ENCODE measurements at regions not wholly inside any gene's neighbourhood (a gene's known extent, or its start where the extent isn't known, plus 50 kb on each side); places are given as distances from the start of the nearest gene placed in this dataset.

- H3K27ac ChIP-seq (replicated peaks), result no peak overlapping the region
- TF ChIP-seq REST (IDR thresholded peaks at IDR 0.05; ENCODE audit: insufficient replicate concordance, low read depth), result no peak
- no peak for TF ChIP-seq GABPA (IDR thresholded peaks at IDR 0.05; ENCODE audit: low read depth)
- TF ChIP-seq SPI1 (IDR thresholded peaks at IDR 0.05; ENCODE audit: borderline replicate concordance, low read depth), result no peak
- no peak for TF ChIP-seq CTCF (IDR thresholded peaks at IDR 0.05; ENCODE audit: insufficient read depth, low read length)
- no peak for TF ChIP-seq POLR2AphosphoS5 (IDR thresholded peaks at IDR 0.05; ENCODE audit: low read depth)
- no peak overlapping the region for H3K4me3 ChIP-seq (replicated peaks; ENCODE audit: insufficient read depth, low read length)
- H3K27me3 ChIP-seq (ENCODE audit: insufficient read depth, poor library complexity, severe bottlenecking), result no peaks in the 10 kb centered on the region
- DNase-seq (ENCODE audit: low read depth in 1 of 2, low spot score in 1 of 2), result no peak
Observed at GRCh38 chr3:168407381-168407780, 311.7 kb upstream of the GOLIM4 start.

- TF ChIP-seq GABPA (IDR thresholded peaks at IDR 0.05; ENCODE audit: low read depth) (no peak), POLR2AphosphoS5 (IDR thresholded peaks at IDR 0.05; ENCODE audit: low read depth) (no peak), CTCF (IDR thresholded peaks at IDR 0.05; ENCODE audit: insufficient read depth, low read length) (no peak), SPI1 (IDR thresholded peaks at IDR 0.05; ENCODE audit: borderline replicate concordance, low read depth) (no peak), REST (IDR thresholded peaks at IDR 0.05; ENCODE audit: insufficient replicate concordance, low read depth) (no peak)
- no peak overlapping the region for H3K27ac ChIP-seq (replicated peaks)
- no peak for DNase-seq (ENCODE audit: low read depth in 1 of 2, low spot score in 1 of 2)
- no peak overlapping the region for H3K4me3 ChIP-seq (replicated peaks; ENCODE audit: insufficient read depth, low read length)
- no peaks in the 10 kb centered on the region for H3K27me3 ChIP-seq (ENCODE audit: insufficient read depth, poor library complexity, severe bottlenecking)
Observed at GRCh38 chr3:168405288-168405687, 309.6 kb upstream of the GOLIM4 start.

- Histone ChIP-seq H3K27ac (replicated peaks) (no peak overlapping the region), H3K27me3 (ENCODE audit: insufficient read depth, poor library complexity, severe bottlenecking) (no peaks in the 10 kb centered on the region), H3K4me3 (replicated peaks; ENCODE audit: insufficient read depth, low read length) (no peak overlapping the region)
- no peak for DNase-seq (ENCODE audit: low read depth in 1 of 2, low spot score in 1 of 2)
- TF ChIP-seq REST (IDR thresholded peaks at IDR 0.05; ENCODE audit: insufficient replicate concordance, low read depth), result no peak
- no peak for TF ChIP-seq CTCF (IDR thresholded peaks at IDR 0.05; ENCODE audit: insufficient read depth, low read length)
- no peak for TF ChIP-seq GABPA (IDR thresholded peaks at IDR 0.05; ENCODE audit: low read depth)
- no peak for TF ChIP-seq SPI1 (IDR thresholded peaks at IDR 0.05; ENCODE audit: borderline replicate concordance, low read depth)
- TF ChIP-seq POLR2AphosphoS5 (IDR thresholded peaks at IDR 0.05; ENCODE audit: low read depth), result no peak
Observed at GRCh38 chr3:168398371-168399025, 302.8 kb upstream of the GOLIM4 start.

Measured in HL-60 (cell line).